Keratinocyte (primary cell): ENCODE measurements at regions not wholly inside any gene's neighbourhood (a gene's known extent, or its start where the extent isn't known, plus 50 kb on each side); places are given as distances from the start of the nearest gene placed in this dataset.

ENCODE experiments used
- EZH2 ChIP-seq: IDR thresholded peaks from one replicate; pipeline ENCODE4 v1.6.1; 2012; ENCODE audit warnings: inconsistent platforms, mild to moderate bottlenecking, low read length, moderate library complexity
- TF ChIP-seq, protein P1 (sequence below), 3 experiments: IDR thresholded peaks in 1 of 3; conservative IDR thresholded peaks in 1 of 3; optimal IDR thresholded peaks in 1 of 3; 2 replicates in 2 of 3; 3 replicates in 1 of 3; pipeline versions ENCODE3 to v1.5.1; 2011; ENCODE audit warnings: low read length in 3 of 3, mild to moderate bottlenecking in 3 of 3, moderate library complexity in 2 of 3, control low read depth in 1 of 3, inconsistent platforms in 1 of 3; ENCODE audit not compliant: insufficient read depth in 2 of 3; ENCODE audit errors: extremely low read depth in 1 of 3

DNA sequence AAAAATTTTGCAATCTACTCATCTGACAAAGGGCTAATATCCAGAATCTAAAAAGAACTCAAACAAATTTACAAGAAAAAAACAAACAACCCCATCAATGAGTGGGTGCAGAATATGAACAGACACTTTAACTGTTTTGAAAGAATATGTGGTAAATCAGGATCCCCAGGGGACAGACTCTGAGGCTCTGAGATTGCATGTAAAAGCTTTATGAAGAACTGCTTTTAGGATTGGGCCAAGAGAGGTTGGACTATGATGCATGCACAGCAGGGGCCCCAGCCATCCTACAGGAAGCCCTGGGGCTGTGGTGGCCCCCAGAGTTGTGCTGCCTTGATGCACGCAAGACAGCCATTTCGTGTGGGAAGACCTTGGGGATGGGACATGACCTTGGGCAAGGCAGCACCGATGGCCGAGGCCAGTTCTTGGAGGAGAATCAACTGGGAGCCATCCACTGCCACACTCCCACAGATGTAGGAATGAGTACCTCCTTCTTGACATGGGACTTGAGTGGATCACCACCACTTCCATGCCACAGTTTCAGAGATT, 298.1 kb upstream of the THBS1 start:
- TF ChIP-seq, protein P1, sequence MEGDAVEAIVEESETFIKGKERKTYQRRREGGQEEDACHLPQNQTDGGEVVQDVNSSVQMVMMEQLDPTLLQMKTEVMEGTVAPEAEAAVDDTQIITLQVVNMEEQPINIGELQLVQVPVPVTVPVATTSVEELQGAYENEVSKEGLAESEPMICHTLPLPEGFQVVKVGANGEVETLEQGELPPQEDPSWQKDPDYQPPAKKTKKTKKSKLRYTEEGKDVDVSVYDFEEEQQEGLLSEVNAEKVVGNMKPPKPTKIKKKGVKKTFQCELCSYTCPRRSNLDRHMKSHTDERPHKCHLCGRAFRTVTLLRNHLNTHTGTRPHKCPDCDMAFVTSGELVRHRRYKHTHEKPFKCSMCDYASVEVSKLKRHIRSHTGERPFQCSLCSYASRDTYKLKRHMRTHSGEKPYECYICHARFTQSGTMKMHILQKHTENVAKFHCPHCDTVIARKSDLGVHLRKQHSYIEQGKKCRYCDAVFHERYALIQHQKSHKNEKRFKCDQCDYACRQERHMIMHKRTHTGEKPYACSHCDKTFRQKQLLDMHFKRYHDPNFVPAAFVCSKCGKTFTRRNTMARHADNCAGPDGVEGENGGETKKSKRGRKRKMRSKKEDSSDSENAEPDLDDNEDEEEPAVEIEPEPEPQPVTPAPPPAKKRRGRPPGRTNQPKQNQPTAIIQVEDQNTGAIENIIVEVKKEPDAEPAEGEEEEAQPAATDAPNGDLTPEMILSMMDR (optimal IDR thresholded peaks at IDR 0.05 in 1 of 3, IDR thresholded peaks at IDR 0.05 in 1 of 3, conservative IDR thresholded peaks at IDR 0.05 in 1 of 3; ENCODE audit: extremely low read depth in 1 of 3, insufficient read depth in 2 of 3, low read length in 3 of 3) = no peak
- TF ChIP-seq EZH2 = no peak
